Body of pancreas (tissue), 4 donors: ENCODE measurements at regions not wholly inside any gene's neighbourhood (a gene's known extent, or its start where the extent isn't known, plus 50 kb on each side); places are given as distances from the start of the nearest gene placed in this dataset.

Experiments
- ATAC-seq: fragments of 150-250 bp; one replicate; pipeline ENCODE4 v1.9.1; 2016
- DNase-seq, 4 donors: peaks; one replicate each; pipeline ENCODE4 v3.0.0-alpha.2; 2019
- H3K27ac ChIP-seq, 4 donors: fragments of 200-600 bp; sonication (generic); 1 replicate in 3 of 4; 2 replicates in 1 of 4; pipeline versions ENCODE4 v1.5.1 to v1.6.1; 2016 to 2019; ENCODE audit warnings: mild to moderate bottlenecking in 1 of 4, mixed read lengths in 1 of 4, moderate library complexity in 1 of 4
- H3K27me3 ChIP-seq, 2 donors: fragments of 200-600 bp; sonication (generic); one replicate each; pipeline ENCODE4 v1.6.0; 2016; ENCODE audit warnings: mild to moderate bottlenecking in 1 of 2
- H3K36me3 ChIP-seq, 2 donors: fragments of 200-600 bp; sonication (generic); replicated peaks in 1 of 2; 2 replicates each; pipeline ENCODE4 v1.5.1; 2016; ENCODE audit warnings: low read depth in 2 of 2; ENCODE audit not compliant: insufficient read depth in 1 of 2
- H3K4me1 ChIP-seq: fragments of 200-600 bp; sonication (generic); one replicate; pipeline ENCODE4 v1.6.0; 2016
- H3K4me3 ChIP-seq, 2 donors: fragments of 200-600 bp; sonication (generic); 1 replicate in 1 of 2; 2 replicates in 1 of 2; pipeline ENCODE4 v1.5.1; 2016 to 2019
- H3K9me3 ChIP-seq, 3 donors: fragments of 200-600 bp; sonication (generic); 1 replicate in 2 of 3; 2 replicates in 1 of 3; pipeline ENCODE4 v1.5.1; 2016
- POLR2A ChIP-seq, 3 donors: fragments of 450-650 bp; IDR thresholded peaks; one replicate each; pipeline ENCODE4 v1.6.1; 2016; ENCODE audit warnings: antibody characterized with exemption in 3 of 3, mild to moderate bottlenecking in 2 of 3
- WGBS, 2 donors: methylation state at CpG; one replicate each; pipeline ENCODE4 v1.1.5; 2017; 5-methylcytosine and 5-hydroxymethylcytosine counted together
- intact Hi-C: fragments of 100-400 bp; cut with DNase I; formaldehyde crosslinking; loops from one replicate; pipeline ENCODE4 v1.15.1; 2023
- TF ChIP-seq, protein P1 (sequence below), 7 experiments: fragments of 450-650 bp in 4 of 7; fragments of 200-600 bp in 3 of 7; sonication (generic) in 3 of 7; IDR thresholded peaks; one replicate each; pipeline ENCODE4 v1.5.1; 2016 to 2019; ENCODE audit warnings: antibody characterized with exemption in 7 of 7

DNA sequence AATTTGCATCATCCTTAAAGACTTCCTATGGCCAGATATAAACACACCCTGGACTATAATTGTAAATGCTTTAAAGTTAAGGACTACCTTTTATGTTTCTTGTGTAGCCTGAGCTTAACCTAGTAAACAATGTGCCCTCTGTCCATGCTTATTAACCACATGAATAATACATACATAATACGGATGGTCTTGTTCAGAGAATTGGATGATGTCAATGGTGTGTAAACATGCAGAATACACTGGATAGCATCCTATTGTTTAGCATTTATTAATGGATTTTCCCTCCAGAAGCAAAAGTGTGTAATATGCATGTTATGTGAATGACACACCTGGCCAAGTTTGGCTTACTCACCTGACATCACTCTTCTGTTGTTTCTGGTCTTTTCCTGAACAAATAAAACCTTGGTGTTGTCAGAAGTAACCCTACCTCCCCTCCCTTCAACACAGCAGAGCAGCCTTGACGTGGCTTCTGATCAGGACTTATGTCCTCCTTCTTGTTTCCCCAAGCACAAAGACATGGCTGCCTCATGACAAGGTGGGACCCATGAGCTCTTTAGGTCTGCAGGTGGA lies 517.9 kb downstream of the MTRR start:
- ATAC-seq (no peak), DNase-seq (no peak)
- no peak for TF ChIP-seq POLR2A (IDR thresholded peaks at IDR 0.05)
- TF ChIP-seq, protein P1, sequence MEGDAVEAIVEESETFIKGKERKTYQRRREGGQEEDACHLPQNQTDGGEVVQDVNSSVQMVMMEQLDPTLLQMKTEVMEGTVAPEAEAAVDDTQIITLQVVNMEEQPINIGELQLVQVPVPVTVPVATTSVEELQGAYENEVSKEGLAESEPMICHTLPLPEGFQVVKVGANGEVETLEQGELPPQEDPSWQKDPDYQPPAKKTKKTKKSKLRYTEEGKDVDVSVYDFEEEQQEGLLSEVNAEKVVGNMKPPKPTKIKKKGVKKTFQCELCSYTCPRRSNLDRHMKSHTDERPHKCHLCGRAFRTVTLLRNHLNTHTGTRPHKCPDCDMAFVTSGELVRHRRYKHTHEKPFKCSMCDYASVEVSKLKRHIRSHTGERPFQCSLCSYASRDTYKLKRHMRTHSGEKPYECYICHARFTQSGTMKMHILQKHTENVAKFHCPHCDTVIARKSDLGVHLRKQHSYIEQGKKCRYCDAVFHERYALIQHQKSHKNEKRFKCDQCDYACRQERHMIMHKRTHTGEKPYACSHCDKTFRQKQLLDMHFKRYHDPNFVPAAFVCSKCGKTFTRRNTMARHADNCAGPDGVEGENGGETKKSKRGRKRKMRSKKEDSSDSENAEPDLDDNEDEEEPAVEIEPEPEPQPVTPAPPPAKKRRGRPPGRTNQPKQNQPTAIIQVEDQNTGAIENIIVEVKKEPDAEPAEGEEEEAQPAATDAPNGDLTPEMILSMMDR (IDR thresholded peaks at IDR 0.05), result no peak
- intact Hi-C loops, result no loop called here
- Histone ChIP-seq H3K27me3 (no peaks in the 10 kb centered on the region), H3K27ac (no peak overlapping the region), H3K4me1 (no peaks in the 10 kb centered on the region), H3K36me3 (no peaks in the 10 kb centered on the region), H3K9me3 (no peaks in the 10 kb centered on the region), H3K4me3 (no peak overlapping the region)
- 44 to 49% methylated on average over 2 of the region's 2 CpGs for WGBS, 2 donors

DNA sequence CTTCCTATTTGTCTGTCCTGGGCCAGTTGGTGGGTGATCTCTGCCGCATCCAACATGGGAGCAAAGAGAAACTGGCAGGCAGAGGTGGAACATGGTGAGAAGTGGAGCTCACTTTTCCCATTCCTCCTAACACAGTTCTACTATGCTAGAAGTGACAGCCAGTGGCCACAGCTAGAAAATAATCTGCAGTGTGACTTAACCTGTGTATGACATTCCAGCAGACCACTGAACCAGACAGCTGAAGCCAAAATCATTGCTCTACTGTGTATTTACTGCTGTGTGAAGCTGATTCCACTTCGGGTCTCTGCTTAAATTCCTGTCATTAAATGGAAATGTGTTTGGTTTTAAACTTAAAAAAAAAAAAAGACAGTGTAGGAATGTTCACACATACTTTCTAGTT lies 523.0 kb downstream of the MTRR start:
- intact Hi-C loops, result no loop called here

DNA sequence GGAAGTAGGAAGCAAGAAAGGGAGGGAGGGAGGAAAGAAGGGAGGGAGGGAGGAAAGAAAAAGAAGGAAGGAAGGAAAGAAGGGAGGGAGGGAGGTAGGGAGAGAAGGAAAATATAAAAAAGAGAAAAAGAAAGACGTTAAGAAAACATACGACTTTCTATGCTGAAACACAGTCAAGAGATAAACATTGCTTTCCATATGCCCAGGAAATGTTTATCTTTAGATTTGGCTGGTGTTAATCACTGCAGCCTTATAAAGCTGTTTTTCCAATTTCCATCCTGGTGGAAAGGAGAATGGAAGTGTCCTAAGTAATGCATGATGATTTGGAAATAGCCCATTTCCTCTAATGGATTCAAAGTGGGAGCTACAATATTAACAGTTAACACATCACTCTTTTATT lies 524.3 kb downstream of the MTRR start:
- Histone ChIP-seq H3K27me3 (no peaks in the 10 kb centered on the region), H3K4me1 (no peaks in the 10 kb centered on the region), H3K4me3 (no peak overlapping the region), H3K36me3 (no peaks in the 10 kb centered on the region), H3K27ac (no peak overlapping the region), H3K9me3 (no peaks in the 10 kb centered on the region)
- intact Hi-C loops, result no loop called here
- 58 to 59% methylated on average over 2 of the region's 2 CpGs for WGBS, 2 donors
- TF ChIP-seq POLR2A (IDR thresholded peaks at IDR 0.05), result no peak
- TF ChIP-seq, protein P1 (IDR thresholded peaks at IDR 0.05), result no peak
- ATAC-seq (no peak), DNase-seq (no peak)

More for the DNA sequence above, 523.0 kb downstream of the MTRR start:
- no peak overlapping the region for H3K4me3 ChIP-seq
- H3K4me1 ChIP-seq, result no peaks in the 10 kb centered on the region
- H3K27ac ChIP-seq, result no peak overlapping the region
- DNase-seq (no peak), ATAC-seq (no peak)
- no peaks in the 10 kb centered on the region for H3K27me3 ChIP-seq
- H3K9me3 ChIP-seq, result no peaks in the 10 kb centered on the region
- TF ChIP-seq, protein P1 (IDR thresholded peaks at IDR 0.05), result no peak
- no peak for TF ChIP-seq POLR2A (IDR thresholded peaks at IDR 0.05)
- 44 to 56% methylated on average over 2 of the region's 2 CpGs for whole genome bisulfite sequencing, 2 donors
- no peaks in the 10 kb centered on the region for H3K36me3 ChIP-seq

DNA sequence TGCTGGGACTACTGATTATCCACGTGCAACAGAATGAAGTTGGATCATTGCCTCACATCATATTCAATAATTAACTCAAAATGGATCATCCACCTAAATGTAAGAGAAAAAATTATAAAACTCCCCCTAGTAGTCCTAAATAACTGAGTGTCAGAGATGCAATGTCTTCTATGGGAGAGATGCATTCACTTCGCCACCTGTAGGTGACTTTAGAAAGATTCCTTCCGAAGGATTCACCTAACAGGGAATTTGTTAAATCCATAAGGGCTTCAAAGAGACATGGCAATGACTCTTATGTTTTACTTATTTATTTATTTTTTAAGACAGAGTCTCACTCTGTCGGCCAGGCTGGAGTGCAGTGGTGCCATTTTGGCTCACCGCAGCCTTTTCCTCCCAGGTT lies 526.0 kb downstream of the MTRR start:
- Histone ChIP-seq H3K27ac (no peak overlapping the region), H3K36me3 (no peaks in the 10 kb centered on the region), H3K9me3 (no peaks in the 10 kb centered on the region), H3K4me1 (no peaks in the 10 kb centered on the region), H3K4me3 (no peak overlapping the region), H3K27me3 (no peaks in the 10 kb centered on the region)
- intact Hi-C loops, result no loop called here
- DNase-seq (no peak), ATAC-seq (no peak)
- WGBS, 2 donors, result 68 to 74% methylated on average over 5 of the region's 5 CpGs
- TF ChIP-seq, protein P1 (IDR thresholded peaks at IDR 0.05), result no peak
- no peak for TF ChIP-seq POLR2A (IDR thresholded peaks at IDR 0.05)

DNA sequence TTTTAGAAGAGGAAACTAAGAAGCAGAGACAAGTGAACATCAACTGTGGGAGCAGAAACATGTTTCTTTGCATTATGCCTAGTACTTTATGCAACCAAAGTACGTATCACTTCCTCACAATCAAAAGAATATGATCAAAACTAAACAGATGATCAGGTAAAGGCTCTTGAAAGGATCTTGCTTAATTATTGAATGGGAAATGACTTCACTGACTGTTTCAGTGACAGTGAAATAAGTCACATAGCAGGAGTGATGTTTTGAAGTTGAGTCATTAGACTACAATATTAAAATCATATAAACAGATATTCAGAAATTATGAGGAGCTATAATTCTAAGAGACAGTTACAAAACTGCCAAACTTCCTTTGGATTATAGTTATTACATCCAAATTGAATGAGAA lies 527.3 kb downstream of the MTRR start:
- TF ChIP-seq POLR2A (IDR thresholded peaks at IDR 0.05), result no peak
- TF ChIP-seq, protein P1 (IDR thresholded peaks at IDR 0.05), result no peak
- H3K27ac ChIP-seq, result no peak overlapping the region
- H3K27me3 ChIP-seq, result no peaks in the 10 kb centered on the region
- no peaks in the 10 kb centered on the region for H3K4me1 ChIP-seq
- DNase-seq (no peak), ATAC-seq (no peak)
- no peaks in the 10 kb centered on the region for H3K9me3 ChIP-seq
- H3K36me3 ChIP-seq, result no peaks in the 10 kb centered on the region
- intact Hi-C loops, result no loop called here
- no peak overlapping the region for H3K4me3 ChIP-seq
- WGBS, 2 donors, result 88 to 92% methylated on average over 1 of the region's 1 CpG
